NCI-H1417 (cell line): ENCODE measurements at regions not wholly inside any gene's neighbourhood (a gene's known extent, or its start where the extent isn't known, plus 50 kb on each side); places are given as distances from the start of the nearest gene placed in this dataset.

Experiments
- DNase-seq, 3 experiments: peaks; one replicate each; lab custom pipeline; 2025; lab: John Stamatoyannopoulos, UW

DNA sequence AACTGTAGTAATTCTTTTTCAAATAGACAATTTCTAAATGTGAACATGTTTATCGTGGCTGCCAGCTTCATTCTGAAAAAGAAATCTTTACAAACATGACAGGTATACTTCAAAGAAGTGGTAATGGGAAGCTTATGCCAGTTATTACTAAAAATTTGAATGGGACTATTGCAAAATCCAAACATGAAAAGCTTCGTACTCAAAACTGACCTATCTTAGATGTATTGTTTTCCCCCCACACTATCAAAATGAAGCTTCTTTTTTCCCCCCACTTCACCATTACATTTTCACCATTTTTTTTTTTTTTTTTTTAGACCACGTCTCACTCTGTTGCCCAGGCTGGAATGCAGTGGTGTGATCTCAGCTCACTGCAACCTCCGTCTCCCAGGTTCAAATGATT is 50.4 kb upstream of the SERTAD2 start:
- DNase-seq: no peak

DNA sequence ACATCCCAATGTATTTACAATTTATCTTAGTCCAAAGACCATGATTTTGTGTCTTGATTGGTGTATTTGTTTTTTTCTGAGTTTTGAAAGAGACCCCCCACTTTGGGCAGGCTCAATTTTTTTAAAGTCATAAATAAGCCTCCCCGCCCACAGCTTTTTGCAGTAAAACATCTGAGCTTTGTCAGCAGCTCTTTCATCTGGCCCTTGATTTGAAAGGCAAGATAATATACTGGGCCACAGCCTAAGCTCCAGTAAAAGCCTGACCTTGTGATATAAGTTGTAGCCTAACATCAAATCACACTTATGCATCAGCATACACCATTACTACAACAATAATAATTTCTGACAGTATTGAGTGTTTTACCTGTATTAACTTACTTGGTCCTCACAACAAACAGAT is 51.3 kb upstream of the SERTAD2 start:
- no peak for DNase-seq

DNA sequence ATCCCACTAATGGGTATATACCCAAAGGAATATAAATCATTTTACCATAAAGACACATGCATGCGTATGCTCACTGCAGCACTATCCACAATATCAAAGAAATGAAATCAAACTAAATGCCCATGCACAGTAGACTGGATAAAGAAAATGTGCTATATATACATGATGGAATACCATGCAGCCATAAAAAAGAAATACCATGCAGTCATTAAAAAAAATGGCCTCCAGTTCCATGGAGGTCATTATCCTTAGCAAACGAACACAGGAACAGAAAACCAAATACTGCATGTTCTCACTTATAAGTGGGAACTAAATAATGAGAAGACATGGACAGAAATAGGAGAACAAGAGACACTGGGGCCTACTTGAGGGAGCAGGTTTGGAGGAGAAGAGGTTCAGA is 53.6 kb upstream of the SERTAD2 start:
- no peak for DNase-seq

DNA sequence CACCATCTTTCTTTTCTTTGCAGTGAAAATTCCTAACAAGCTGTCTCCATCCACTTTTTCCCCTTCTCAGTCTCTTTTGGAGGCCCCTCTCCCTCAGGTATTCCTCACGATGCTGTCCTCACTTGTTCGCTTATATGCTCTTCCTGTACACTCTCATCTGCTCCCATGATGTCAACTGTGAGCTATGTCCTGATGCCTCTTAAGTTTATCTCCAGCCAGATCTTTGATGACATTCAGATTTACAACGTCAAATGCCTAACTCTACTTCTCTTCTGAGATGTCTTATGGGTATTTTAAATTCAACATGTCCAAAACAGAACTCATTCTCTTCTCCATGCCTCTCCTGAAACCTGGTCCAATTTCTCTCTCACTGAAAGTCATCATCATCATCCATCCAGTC is 55.1 kb upstream of the SERTAD2 start:
- DNase-seq: no peak

DNA sequence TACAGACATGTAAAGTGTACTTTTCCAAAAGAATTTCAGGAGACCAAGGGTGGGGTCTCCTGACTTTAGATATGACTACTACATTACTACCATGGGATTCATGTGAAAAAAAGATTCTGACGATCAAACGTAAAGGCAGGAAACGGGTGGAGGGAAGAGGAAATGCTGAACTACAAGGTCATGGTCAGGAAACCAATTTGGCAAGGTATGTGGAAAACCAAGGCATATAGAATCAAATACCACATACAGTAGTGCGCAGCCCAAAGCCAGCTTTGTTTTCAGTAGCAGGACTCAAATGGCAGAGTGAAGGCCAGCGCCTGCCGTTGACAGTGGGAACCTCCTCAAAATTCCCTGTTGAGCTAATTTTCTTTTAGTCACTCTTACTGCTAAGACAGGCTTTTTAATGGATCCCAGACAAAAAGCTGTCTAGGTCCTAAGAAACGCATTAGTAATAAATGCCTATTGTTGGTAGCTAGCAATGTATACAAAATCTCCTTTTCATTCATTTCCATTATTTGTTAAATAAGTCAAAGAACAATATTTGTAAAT is 57.6 kb upstream of the SERTAD2 start:
- no peak for DNase-seq

DNA sequence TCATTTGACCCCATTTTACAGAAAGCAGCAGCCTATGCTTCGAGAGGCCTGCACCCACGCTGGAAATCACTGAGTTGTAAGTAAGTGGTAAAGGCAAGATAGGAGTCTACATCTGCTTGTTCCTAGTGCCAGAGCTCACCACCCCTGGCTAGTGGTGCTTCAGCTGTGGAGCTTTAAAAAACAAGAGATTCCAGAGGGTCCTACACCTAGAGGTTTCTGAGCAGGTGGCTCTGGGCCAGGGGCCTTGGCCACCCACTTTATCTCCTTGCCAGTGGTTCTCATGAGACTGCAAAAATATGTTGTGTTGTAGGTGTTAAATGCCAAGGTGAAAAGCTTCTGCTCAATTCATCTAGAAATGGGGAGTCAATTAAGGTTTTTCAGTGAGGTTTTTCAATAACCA is 60.0 kb upstream of the SERTAD2 start:
- DNase-seq: no peak

DNA sequence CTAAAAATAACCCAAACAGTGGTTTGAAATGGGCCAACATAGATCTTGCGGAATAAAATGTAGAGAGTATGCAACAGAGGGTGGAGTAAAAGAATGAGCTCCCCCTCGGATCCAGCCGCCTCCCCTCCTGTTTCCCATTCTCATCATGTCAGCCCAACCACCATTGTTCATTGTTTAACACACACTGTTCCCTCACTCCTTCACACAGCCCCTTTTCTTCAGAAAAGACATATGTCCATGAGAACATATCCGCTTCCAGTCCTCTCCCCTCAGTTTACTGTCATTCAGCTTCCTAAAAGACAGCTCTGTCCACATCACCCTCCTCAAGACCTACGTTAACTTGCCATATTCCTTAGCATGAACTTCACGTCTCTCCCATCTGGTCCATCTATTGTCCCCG is 62.9 kb upstream of the SERTAD2 start:
- no peak for DNase-seq

DNA sequence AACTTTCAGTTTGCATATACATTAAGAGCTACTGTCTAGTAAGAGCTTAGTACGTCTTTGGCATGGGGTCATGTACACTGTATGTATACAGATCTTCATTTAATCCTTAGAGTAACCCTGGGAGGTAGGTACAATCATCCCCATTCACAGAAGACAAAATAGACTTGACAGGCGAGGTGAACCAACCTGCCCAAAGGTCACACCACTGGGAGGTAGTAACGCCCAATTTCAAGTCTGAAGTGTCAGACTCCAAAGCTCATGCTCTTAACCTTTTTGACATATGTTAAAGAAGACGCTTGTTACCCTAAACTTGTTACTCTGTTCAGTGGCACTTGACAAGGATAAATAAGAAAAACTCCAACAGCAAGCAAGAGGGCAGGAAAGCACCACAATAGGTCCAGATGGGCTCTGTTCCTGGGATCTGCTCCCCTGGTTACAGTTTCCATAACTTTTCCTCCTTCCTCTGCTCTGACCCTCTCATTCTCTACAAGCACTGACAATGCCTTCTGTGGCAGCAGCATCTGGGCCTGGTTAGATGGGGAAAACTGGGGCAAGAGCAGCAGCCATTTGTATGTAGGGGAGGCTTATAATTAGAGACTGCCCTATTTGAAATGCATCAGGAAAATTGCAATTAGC is 64.7 kb upstream of the SERTAD2 start:
- no peak for DNase-seq

DNA sequence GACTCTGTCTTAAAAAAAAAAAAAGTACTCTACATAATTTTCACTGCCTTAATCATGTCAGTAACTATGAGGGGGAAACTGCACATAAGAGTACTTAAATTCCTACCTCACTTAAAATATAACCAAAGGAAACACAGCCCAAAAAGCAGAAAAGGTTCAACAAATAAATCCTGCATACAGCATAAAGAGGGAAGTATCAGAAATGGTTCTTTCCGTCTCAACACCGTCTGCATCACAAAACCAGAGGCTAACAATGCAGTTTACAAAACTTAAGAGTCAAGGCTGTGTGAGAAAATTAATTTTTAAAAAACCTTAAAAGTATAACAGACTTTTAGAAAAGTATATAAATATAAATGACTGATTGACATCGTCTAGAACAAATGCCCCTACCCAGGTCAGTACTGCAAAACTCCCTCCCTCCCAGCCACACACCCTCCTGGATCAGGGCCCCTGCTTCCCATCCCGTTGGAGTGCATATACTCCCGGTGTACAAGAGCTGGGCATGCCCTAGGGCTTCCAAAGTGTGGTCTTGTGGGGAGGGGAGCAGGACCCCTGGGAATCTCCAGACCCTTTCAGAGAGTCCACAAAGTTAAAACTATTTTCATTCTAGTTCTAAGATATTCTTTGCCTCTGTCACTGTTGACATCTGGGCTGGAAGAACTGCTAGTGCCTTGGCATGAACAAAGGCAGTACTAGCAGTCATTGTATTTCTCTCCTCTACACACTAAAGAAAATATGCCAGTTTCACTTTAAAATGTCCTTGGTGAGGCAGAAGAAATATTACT is 67.0 kb upstream of the SERTAD2 start:
- no peak for DNase-seq

DNA sequence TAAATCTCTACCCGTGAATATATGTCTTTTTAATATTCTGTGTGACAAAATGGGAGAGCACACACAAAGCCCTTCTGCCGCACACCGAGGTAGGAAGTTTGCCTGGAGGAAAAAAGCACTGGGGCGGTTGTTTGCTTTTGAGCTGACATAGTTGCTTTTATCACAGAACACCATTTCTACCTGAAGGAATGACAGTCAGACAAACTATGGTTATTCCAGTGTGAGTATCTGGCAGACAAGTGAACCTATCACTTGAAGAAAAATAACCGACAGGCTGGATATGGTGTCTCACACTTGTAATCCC is 67.6 kb upstream of the SERTAD2 start:
- no peak for DNase-seq

DNA sequence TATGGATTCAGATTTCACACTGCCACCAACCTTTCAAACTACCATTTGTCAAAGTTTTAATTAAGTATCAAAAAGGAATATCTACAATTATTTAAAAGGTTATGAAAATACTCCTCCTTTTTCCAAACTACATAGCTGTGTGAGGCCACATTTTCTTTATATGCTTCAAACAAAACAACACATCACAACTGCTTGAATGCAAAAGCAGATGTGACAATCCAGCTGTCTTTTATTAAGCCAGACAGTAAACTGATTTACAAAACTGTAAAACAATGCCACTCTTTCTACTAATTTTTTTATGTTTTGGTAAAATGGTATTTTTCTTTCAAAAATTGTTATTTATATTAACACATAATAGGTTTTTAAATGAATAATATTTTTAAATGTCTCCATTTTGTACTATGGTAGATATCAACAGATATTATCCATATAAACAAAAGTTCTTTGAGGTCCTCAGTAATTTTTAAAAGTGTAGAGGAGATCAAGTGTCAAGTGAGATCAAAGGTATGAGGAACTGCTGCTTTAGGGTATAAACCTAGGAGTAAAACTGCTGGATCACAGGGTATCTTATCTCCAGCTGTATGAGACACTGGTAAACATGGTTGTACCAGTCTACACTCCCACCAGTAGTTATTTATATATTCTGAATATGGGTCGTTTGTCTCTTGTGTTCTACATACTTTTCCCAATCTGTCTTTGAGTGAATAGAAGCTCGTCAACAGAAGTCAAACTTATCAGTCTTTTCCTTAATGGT is 68.8 kb upstream of the SERTAD2 start:
- DNase-seq: no peak

DNA sequence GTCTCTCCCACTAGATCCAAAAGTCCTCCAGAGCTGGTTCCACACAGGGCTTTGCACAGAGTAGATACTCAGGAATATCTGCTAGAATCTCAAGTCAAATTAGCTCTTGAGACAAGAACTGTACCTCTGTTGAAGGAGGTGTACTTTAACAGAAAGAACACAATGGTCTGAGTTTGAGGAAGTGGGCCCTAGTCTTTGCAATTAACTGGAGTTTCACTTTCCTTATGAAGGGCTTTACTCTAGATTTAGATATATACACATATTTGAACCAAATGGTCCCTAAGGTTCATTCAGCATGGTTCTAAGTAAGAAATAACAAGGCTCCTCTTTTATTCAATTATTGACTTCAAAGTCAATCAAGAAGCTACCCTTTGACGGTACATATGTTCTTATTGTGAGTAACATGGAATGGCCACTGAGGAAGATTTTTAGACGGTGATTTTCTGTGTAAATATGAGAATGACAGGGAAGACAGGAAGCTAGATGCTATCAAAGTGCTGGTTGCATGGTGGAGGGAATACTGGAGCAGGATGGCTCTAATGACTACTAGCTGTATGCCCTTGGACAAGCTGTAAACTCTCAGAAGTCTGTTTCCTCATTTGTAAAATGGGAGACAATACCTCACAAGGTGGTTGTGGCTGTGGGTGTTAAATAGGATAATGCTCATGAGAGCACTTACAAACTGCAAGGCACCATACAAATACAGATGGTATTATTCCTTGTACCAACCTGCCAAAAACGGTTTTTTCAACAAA is 73.5 kb upstream of the SERTAD2 start:
- no peak for DNase-seq

DNA sequence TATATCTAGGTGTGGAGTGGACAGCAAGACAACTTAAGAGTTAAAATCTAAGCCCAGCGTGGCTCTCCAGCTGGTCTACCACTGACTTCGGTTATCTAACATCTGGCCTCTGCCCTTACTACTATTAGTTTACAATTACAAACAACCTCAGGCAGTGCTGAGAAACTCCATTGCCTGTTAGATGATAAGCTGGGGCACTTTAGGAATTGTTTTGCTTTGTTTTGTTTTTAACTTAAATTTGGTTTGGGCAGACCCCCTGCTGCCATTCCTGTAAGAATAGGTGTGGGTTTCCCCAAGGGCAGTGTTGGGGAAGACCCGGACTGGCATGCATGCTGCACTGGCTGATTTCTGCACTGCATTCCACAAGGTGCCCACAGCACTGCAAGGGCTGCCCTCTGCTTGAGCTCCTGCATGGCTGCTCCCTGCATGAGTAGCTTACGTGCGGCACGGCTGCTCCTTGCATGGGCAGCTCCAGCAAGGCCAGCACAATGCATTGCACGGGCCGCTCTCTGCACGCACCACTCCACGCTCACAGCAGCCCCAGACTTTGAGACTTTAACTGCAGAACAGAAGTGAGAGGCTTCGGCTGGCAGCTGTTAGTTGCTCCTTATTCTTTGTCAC is 74.2 kb upstream of the SERTAD2 start:
- DNase-seq: no peak

DNA sequence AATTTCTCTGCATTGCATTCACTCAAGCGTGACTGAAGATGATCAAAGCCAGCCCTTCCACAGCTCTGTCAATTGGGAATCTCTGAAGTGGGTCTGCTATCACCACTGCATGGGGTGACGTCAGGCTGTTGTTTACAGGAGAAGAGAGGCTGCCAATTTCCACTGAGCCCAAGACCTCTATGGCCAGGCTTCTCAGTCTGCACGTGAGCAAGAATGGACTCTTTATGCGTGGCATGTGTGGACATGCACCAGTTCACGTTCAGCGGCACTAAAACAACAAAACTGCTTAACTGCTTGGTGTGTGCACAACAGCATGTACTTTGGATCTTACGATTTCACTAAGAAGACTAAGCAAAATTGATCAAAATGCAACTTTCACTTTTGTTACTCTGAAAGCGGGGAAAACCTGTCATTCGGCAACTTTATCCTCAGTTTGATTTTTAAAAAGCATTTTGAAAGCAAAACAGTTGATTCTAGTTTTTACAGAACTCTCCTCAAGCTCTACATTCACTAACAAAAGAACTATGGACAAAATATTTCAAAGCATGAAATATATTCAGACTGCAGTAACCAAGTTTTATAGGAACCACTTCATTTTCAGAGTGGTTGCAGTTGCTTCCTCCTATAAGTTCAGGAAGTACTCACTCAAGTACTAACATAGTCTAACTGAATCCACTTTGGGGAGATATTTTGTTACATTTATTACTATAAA is 77.0 kb upstream of the SERTAD2 start:
- peak; percentile 77 to 91 (median 90) for DNase-seq

DNA sequence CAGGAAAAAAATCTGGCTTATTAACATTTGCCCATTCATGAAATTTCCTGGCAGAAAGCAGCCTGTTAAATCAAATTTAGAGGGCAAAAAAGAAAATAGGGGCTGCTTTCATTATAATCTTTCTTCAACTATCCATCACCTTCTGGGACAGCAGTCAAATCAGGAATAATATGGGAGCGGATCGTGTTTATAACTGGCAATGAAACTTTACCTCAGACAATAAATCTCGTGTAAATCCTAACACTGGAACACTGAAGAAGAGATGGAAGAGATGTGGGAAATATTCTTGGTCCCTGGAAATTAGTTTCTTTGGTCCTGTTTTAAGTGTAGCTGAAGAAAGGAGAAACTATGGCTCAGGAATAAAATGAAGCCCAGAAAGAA is 77.5 kb upstream of the SERTAD2 start:
- DNase-seq: no peak

DNA sequence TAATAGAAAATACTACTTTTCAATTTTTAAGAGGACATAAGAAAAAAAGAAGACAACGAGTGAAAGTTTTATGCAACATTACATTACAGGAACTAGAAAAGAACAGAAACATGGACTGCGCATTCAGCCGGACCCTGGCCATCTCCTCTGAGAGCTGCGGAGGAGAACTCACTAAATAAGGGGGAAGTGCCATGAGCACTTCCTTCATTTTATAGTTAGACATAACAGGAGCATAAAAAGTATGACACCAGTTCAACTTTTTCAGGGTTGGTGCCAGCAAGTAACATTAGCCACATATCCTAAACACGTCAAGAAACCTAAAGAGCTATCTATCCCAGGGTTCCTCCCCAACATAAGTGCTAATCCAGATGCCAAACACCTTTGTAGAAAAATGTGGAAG is 78.0 kb upstream of the SERTAD2 start:
- DNase-seq: no peak

DNA sequence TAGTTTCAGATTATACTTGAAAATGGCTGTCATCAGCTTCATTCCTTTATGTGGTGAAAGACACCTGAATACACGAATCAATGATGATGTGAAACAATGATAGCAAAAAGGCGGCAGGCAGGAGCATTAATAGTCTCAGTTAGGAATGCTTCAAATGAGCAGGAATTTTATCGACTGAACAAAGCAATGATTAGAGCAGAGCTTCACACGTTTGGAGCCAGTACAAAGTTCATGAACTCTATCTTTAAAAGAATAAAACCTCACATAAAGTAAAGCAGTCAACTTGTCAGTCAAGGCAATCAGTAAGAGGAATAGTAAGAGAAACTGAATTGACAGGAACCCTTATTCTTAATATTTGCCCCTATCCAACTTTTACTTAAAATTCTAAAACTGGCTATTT is 78.4 kb upstream of the SERTAD2 start:
- DNase-seq: no peak

DNA sequence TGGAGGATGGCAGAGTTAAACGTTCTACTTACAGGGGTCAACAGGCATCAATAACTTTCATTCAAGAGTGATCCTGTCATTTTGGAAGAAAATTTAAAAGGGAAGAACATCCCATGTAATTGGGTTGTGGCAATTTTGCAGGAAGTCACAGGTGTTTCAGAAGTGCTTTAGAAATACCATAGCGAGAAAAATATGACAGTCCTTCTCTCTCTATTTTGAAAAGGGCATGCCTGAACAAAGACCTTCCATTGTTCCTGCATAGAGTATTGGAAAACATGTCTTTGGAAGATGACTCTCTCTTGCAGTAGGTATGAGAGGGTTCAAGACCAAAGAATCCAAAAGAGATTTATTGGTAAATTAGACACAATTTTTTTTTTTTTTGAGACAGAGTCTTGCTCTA is 81.8 kb upstream of the SERTAD2 start:
- DNase-seq: peak in 2 of 3 experiments; percentile 19 to 48

DNA sequence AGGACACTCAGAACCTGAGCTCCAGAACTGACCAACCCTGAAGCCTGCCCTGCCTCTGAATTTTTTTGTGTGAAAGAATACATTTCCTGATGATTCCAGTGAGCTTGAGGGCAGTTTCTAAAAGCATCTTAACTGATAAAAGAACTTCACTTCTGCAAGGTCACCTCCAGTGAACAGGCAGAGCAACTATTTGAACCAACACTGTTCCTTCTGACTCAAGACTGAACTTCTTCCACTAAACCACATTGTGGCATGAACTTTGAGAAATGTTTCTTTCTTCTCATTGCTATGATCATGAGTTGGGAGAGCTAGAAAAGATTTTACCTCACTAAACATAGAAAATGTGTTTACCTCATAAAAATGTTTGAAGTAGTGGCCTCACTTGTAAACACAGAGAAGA is 83.8 kb upstream of the SERTAD2 start:
- no peak for DNase-seq

DNA sequence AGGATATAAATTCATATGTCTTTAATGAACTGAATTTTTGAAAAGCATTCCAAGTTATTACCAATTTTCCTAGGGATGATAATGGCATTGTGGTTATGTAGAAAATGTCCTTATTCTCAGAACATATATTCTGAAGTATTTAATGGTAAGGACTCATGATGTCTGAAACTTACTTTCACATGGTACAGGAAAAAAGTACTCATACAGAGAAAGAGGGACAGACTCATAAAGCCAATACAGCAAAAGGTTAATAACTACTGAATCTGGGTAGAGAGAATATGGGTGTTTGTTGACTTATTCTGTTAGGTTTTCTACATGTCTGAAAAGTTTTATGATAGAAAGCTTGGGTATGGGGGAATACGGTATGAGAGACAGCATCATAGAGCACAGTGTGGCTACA is 84.3 kb upstream of the SERTAD2 start:
- no peak for DNase-seq

DNA sequence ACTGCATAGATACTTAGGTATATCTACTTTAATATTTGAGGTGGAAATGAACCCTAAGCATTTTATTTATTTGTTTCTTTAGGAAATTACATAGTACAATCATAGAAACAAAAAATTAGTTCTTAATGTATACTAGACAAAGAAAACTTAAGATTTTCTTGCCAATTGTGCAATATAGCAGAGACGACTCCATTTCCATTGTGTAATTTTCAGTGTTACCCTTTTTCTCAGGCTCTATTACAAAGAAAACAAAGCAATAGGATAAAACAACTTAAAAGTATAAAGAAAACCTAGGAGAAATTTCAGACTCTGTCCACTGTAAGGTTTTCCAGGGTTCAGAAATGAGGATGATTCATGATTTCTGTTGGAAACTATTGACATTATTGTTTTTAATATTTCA is 89.0 kb upstream of the SERTAD2 start:
- no peak for DNase-seq
